ENCODE measurements at regions not wholly inside any gene's neighbourhood (a gene's known extent, or its start where the extent isn't known, plus 50 kb on each side); places are given as distances from the start of the nearest gene placed in this dataset.

GRCh38 chr10:8137726-8138125 is 83.2 kb downstream of the GATA3 start:
- Histone ChIP-seq H2AFZ (ENCODE audit: low read depth, low read length) (no peak overlapping the region), H3K4me1 (ENCODE audit: control insufficient read depth, extremely low read depth, insufficient read depth, low read length) (no peaks in the 10 kb centered on the region), H3K27ac (ENCODE audit: insufficient read depth, low read depth, low read length) (no peak overlapping the region), H3K9ac (replicated peaks; ENCODE audit: extremely low read depth, insufficient read depth, low read length) (no peak overlapping the region), H3K9me3 (replicated peaks; ENCODE audit: control insufficient read depth, insufficient read depth, low read length) (no peaks in the 10 kb centered on the region), H3K36me3 (ENCODE audit: control insufficient read depth in 2 of 2, extremely low read depth in 1 of 2, insufficient read depth in 2 of 2, low read length in 2 of 2) (no peaks in the 10 kb centered on the region), H3K27me3 (ENCODE audit: control insufficient read depth in 2 of 2, insufficient read depth in 2 of 2, low read length in 2 of 2) (no peaks in the 10 kb centered on the region), H3K4me3 (replicated peaks in 1 of 3; ENCODE audit: insufficient read depth in 1 of 3, low read depth in 1 of 3, low read length in 3 of 3) (no peak overlapping the region), H4K20me1 (replicated peaks; ENCODE audit: control insufficient read depth, extremely low read depth, insufficient read depth, low read length) (no peaks in the 10 kb centered on the region), H3K4me2 (ENCODE audit: insufficient read depth, low read length) (no peak overlapping the region), H3K9me1 (replicated peaks; ENCODE audit: control insufficient read depth, extremely low read depth, insufficient read depth, low read length) (no peaks in the 10 kb centered on the region), H3K79me2 (ENCODE audit: control insufficient read depth, insufficient read depth, low read length) (no peaks in the 10 kb centered on the region)
- dilution Hi-C loops (cut with MboI; ENCODE audit: extremely low pct_ligation_motif_present, low sequenced_read_pairs) (no loop called here), intact Hi-C loops (cut with micrococcal nuclease) (no loop called here)
- POLR2A ChIA-PET: no interaction called here
- DNase-seq (ENCODE audit: low read depth, low spot score): no peak
- CTCF ChIA-PET: no interaction called here
- BruUV-seq (replicated peaks): no TSS peak
- no peak for FAIRE-seq
- no peak for TF ChIP-seq GATA2 (IDR thresholded peaks at IDR 0.05; ENCODE audit: insufficient read depth, insufficient read length, low read depth, low read length)
- TF ChIP-seq POLR2AphosphoS5 (IDR thresholded peaks at IDR 0.05; ENCODE audit: insufficient read depth, low read depth, low read length): no peak
- TF ChIP-seq MYC (IDR thresholded peaks at IDR 0.05; ENCODE audit: low read depth, low read length): no peak
- no peak for TF ChIP-seq POLR2A (IDR thresholded peaks at IDR 0.05; ENCODE audit: low read depth, low read length)

GRCh38 chr10:8138471-8138870 is 84.0 kb downstream of the GATA3 start:
- Histone ChIP-seq H3K4me3 (replicated peaks in 1 of 3; ENCODE audit: insufficient read depth in 1 of 3, low read depth in 1 of 3, low read length in 3 of 3) (no peak overlapping the region), H3K9me1 (replicated peaks; ENCODE audit: control insufficient read depth, extremely low read depth, insufficient read depth, low read length) (no peaks in the 10 kb centered on the region), H3K9me3 (replicated peaks; ENCODE audit: control insufficient read depth, insufficient read depth, low read length) (no peaks in the 10 kb centered on the region), H3K9ac (replicated peaks; ENCODE audit: extremely low read depth, insufficient read depth, low read length) (no peak overlapping the region), H3K4me2 (ENCODE audit: insufficient read depth, low read length) (no peak overlapping the region), H4K20me1 (replicated peaks; ENCODE audit: control insufficient read depth, extremely low read depth, insufficient read depth, low read length) (no peaks in the 10 kb centered on the region), H3K4me1 (ENCODE audit: control insufficient read depth, extremely low read depth, insufficient read depth, low read length) (no peaks in the 10 kb centered on the region), H2AFZ (ENCODE audit: low read depth, low read length) (no peak overlapping the region), H3K27ac (ENCODE audit: insufficient read depth, low read depth, low read length) (no peak overlapping the region), H3K36me3 (ENCODE audit: control insufficient read depth in 2 of 2, extremely low read depth in 1 of 2, insufficient read depth in 2 of 2, low read length in 2 of 2) (no peaks in the 10 kb centered on the region), H3K27me3 (ENCODE audit: control insufficient read depth in 2 of 2, insufficient read depth in 2 of 2, low read length in 2 of 2) (no peaks in the 10 kb centered on the region), H3K79me2 (ENCODE audit: control insufficient read depth, insufficient read depth, low read length) (no peaks in the 10 kb centered on the region)
- peak; percentile 21 for DNase-seq (ENCODE audit: low read depth, low spot score)
- BruUV-seq (replicated peaks): no TSS peak
- intact Hi-C loops (cut with micrococcal nuclease): no loop called here
- CTCF ChIA-PET: interaction anchor here (1.0 to 1.4 kb wide), 2 partner anchors 10 to 11 kb away, joined by 3 read pairs; no protein-coding TSS in a partner anchor
- FAIRE-seq: peak; percentile 52
- POLR2A ChIA-PET: no interaction called here
- dilution Hi-C loops (cut with MboI; ENCODE audit: extremely low pct_ligation_motif_present, low sequenced_read_pairs): no loop called here
- TF ChIP-seq MAX (IDR thresholded peaks at IDR 0.05; ENCODE audit: insufficient read depth, insufficient read length) (no peak), FOS (IDR thresholded peaks at IDR 0.05; ENCODE audit: borderline replicate concordance, insufficient read depth, low read length) (peak; percentile 86), JUN (IDR thresholded peaks at IDR 0.05; ENCODE audit: borderline replicate concordance, insufficient read depth, insufficient read length, low read depth) (peak; percentile 36)

All from endothelial cell of umbilical vein (primary cell).